Progenitor cell of endocrine pancreas (in vitro differentiated cells): ENCODE measurements at regions not wholly inside any gene's neighbourhood (a gene's known extent, or its start where the extent isn't known, plus 50 kb on each side); places are given as distances from the start of the nearest gene placed in this dataset.

Source experiments
- DNase-seq: peaks from one replicate; pipeline ENCODE4 v3.0.0; 2021; ENCODE audit warnings: low spot score; ENCODE audit not compliant: unreplicated experiment
- H3K27ac Mint-ChIP-seq: 2 replicates; pipeline ENCODE4 v1.8.0; 2021; ENCODE audit warnings: mild to moderate bottlenecking, moderate library complexity, mixed read lengths
- H3K27me3 Mint-ChIP-seq: 2 replicates; pipeline ENCODE4 v1.8.0; 2021; ENCODE audit warnings: mixed read lengths
- H3K36me3 Mint-ChIP-seq: 2 replicates; pipeline ENCODE4 v1.8.0; 2022; ENCODE audit warnings: mixed read lengths; ENCODE audit not compliant: insufficient read depth
- H3K4me1 Mint-ChIP-seq: 2 replicates; pipeline ENCODE4 v1.8.0; 2021; ENCODE audit warnings: low read depth, mixed read lengths
- H3K4me3 Mint-ChIP-seq: 2 replicates; pipeline ENCODE4 v1.8.0; 2021; ENCODE audit warnings: low read depth, mild to moderate bottlenecking, moderate library complexity, mixed read lengths
- H3K9me3 Mint-ChIP-seq: 2 replicates; pipeline ENCODE4 v1.8.0; 2021; ENCODE audit warnings: low read depth, mixed read lengths
- TF ChIP-seq, protein P1 (sequence below): fragments of 200-600 bp; sonication (generic); IDR thresholded peaks from one replicate; pipeline ENCODE4 v1.5.0; 2021; ENCODE audit warnings: antibody characterized with exemption, mild to moderate bottlenecking; ENCODE audit not compliant: unreplicated experiment

DNA sequence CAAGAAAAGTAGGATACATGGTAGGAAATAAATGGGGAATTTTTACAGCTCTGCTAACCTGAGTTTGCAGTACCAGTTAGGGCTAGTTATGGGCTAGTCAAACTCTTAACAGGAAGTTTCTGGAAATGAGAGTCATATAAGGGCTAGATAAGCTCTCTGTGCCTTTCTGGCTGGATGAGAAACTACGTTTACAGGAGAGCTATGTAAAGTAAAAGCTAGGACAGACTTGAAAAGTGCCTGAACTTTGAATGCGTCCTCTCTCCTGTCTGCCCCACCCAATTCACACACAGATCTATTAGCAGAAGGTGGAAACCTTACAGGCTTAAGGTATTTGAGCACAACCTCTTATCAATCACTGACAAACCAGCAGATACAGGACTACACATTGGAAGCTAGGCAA, 167.1 kb downstream of the SNX19 start:
- TF ChIP-seq, protein P1, sequence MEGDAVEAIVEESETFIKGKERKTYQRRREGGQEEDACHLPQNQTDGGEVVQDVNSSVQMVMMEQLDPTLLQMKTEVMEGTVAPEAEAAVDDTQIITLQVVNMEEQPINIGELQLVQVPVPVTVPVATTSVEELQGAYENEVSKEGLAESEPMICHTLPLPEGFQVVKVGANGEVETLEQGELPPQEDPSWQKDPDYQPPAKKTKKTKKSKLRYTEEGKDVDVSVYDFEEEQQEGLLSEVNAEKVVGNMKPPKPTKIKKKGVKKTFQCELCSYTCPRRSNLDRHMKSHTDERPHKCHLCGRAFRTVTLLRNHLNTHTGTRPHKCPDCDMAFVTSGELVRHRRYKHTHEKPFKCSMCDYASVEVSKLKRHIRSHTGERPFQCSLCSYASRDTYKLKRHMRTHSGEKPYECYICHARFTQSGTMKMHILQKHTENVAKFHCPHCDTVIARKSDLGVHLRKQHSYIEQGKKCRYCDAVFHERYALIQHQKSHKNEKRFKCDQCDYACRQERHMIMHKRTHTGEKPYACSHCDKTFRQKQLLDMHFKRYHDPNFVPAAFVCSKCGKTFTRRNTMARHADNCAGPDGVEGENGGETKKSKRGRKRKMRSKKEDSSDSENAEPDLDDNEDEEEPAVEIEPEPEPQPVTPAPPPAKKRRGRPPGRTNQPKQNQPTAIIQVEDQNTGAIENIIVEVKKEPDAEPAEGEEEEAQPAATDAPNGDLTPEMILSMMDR: no peak

DNA sequence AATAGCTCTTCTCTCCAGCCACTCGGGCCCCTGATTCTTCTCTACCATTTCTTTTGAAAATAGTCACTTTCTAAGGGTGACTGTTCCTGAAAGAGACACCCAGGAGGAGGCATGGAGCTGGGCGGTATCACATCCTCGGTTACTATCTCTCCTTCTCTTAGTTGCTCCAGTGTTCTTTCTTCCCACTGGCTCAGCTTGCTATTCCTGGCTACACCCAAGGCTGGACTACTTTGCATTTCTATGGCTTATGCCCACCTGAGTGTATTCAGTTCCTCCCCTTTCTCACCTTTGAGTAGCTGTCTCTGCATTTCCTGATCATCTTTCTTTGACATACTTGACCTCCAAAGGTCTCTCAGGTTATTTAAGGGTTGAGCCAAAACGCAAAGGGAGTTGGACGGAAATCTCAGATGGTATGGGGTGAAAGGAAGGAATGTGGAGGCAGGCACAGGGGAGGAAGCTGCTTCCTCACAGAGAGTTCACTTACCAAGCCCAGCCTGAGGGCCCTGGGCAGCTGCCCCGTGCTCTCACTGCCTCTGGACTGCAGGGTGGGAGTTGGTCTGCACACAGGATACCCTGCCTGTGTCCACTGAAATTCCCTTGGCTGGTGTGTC, 155.7 kb downstream of the SNX19 start:
- Mint-ChIP-seq H3K27me3 (peaks cover 58% of the 10 kb centered on the region), H3K27ac (no peak overlapping the region), H3K36me3 (no peaks in the 10 kb centered on the region), H3K4me3 (no peak overlapping the region), H3K9me3 (no peaks in the 10 kb centered on the region), H3K4me1 (peaks cover 18% of the 10 kb centered on the region)
- no peak for DNase-seq
- TF ChIP-seq, protein P1: no peak

More for the DNA sequence above, 167.1 kb downstream of the SNX19 start:
- no peaks in the 10 kb centered on the region for H3K27me3 Mint-ChIP-seq
- no peaks in the 10 kb centered on the region for H3K4me1 Mint-ChIP-seq
- no peak overlapping the region for H3K4me3 Mint-ChIP-seq
- H3K27ac Mint-ChIP-seq: no peak overlapping the region
- peaks cover 5% of the 10 kb centered on the region for H3K9me3 Mint-ChIP-seq
- H3K36me3 Mint-ChIP-seq: no peaks in the 10 kb centered on the region
- no peak for DNase-seq

DNA sequence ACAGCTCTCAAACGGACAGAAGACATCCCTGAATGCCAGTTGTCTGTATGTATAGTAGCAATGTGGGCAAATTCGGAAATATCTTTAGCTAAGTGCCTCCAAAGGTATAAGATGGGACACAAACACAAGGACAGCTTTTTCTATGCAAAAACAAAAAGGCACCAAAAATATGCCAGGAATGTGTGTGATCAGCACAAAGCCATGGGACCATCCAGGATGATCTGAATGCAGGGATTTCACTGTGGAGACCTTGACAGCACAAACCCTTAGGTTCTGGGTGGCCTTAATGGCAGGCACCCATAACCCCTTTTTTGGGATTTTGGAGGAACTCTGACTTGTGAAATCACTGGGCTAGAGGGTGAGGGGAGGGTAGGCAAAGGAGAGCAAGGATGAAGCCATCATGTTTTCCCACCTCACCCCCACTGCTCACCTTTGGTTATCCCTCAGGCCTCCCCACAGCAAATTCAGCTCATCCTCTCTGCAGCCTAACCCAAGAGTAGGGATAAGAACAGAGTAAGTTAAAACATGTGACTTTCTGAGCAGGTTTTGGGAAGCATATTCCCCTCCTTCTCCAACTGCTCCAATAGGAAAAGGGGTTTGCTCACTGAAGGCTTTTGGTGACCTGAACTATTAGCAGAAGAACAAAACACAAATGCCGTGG, 154.6 kb downstream of the SNX19 start:
- Mint-ChIP-seq H3K27ac (no peak overlapping the region), H3K27me3 (peaks cover 60% of the 10 kb centered on the region), H3K9me3 (no peaks in the 10 kb centered on the region), H3K36me3 (no peaks in the 10 kb centered on the region), H3K4me1 (peaks cover 18% of the 10 kb centered on the region), H3K4me3 (no peak overlapping the region)
- TF ChIP-seq, protein P1: no peak
- DNase-seq: no peak

DNA sequence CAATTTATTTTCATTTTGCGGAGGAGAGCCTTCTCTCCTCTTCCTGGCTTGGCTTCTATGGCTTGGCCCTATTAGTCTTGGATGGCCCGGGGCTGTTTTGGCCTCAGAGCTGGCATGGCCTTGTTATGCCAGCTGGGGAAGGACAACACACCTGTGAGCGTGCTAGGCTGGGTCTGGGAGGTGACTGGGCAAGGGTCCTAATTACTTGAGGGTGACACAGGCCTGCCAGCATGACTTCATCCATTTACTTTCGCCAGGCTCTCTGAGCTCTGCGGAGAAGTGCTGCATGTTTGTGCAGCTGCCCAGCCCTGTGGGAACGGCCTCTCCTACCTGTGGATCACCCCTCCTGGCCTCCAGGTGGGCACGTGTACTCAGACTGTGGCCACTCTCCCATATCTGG, 153.6 kb downstream of the SNX19 start:
- Mint-ChIP-seq H3K4me1 (peaks cover 16% of the 10 kb centered on the region), H3K4me3 (no peak overlapping the region), H3K27me3 (peaks cover 50% of the 10 kb centered on the region), H3K9me3 (no peaks in the 10 kb centered on the region), H3K36me3 (no peaks in the 10 kb centered on the region), H3K27ac (no peak overlapping the region)
- no peak for DNase-seq
- TF ChIP-seq, protein P1: no peak

DNA sequence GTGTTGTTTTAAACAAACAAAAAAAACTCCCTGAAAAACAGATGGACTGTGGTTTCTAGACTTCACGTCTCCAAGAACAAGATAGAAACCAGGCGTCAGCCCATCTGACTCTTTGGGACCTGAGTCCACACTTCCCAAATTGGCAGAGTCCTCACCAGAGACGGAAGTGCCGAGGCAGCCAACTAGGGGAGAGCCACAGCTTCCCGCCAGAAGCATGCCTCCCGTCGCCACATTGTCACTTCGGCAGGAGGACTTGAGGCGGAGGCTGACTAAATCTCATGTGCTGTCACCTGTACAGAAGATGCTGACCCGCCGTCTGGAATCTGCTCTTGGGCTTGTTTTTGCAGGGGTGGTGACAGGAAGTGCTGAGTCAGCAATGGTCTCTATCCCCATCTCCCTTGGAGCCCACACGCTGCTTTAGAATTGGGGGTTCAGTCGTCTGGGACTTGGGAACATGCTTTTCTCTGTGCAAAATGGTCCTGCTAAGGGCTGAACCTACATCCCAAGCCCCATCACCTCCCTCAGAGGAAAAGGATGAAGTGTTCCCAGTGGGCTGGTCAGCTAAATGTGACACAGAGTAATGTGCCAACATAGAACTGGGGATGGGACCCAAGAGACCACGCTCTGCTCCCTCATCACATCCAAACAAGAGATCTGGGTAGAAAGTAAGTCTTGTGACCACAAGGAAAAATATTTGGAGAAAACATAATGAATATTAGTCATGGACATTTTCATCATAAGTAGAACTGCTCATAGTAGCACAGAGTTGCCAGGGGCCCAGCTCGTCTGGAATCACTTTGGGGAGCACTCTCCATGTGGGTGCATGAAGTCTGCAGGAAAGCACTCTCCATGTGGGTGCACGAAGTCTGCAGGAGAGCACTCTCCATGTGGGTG, 152.9 kb downstream of the SNX19 start:
- Mint-ChIP-seq H3K9me3 (no peaks in the 10 kb centered on the region), H3K36me3 (no peaks in the 10 kb centered on the region), H3K27me3 (peaks cover 43% of the 10 kb centered on the region), H3K4me3 (no peak overlapping the region), H3K4me1 (peaks cover 16% of the 10 kb centered on the region), H3K27ac (no peak overlapping the region)
- no peak for DNase-seq
- TF ChIP-seq, protein P1: no peak
